GM10266 (cell line): ENCODE measurements at regions not wholly inside any gene's neighbourhood (a gene's known extent, or its start where the extent isn't known, plus 50 kb on each side); places are given as distances from the start of the nearest gene placed in this dataset.

Experiments
- DNase-seq: peaks from one replicate; pipeline ENCODE4 v3.0.0; 2012; ENCODE audit errors: extremely low spot score
- CTCF ChIP-seq: IDR thresholded peaks from 2 replicates; pipeline ENCODE4 v1.5.1; 2012; ENCODE audit warnings: mild to moderate bottlenecking, low read depth; ENCODE audit not compliant: control insufficient read depth, insufficient read depth; ENCODE audit errors: missing control alignments

- TF ChIP-seq CTCF = no peak
- no peak for DNase-seq
These were observed 416.9 kb upstream of the IRX4 start for GRCh38 chr5:2299388-2300220.

- DNase-seq = no peak
- TF ChIP-seq CTCF = no peak
These were observed 416.1 kb upstream of the IRX4 start for GRCh38 chr5:2298781-2299180.

GRCh38 chr5:2297991-2298390, 415.3 kb upstream of the IRX4 start:
- DNase-seq = no peak
- no peak for TF ChIP-seq CTCF

GRCh38 chr5:2295476-2295875, 412.8 kb upstream of the IRX4 start:
- DNase-seq = no peak
- TF ChIP-seq CTCF = no peak

GRCh38 chr5:2293906-2294305, 411.2 kb upstream of the IRX4 start:
- no peak for TF ChIP-seq CTCF
- DNase-seq = no peak

- no peak for DNase-seq
- TF ChIP-seq CTCF = no peak
These were observed 408.6 kb upstream of the IRX4 start for GRCh38 chr5:2291146-2291840.

GRCh38 chr5:2289380-2289779, 406.7 kb upstream of the IRX4 start:
- no peak for DNase-seq
- TF ChIP-seq CTCF = no peak
